ENCODE measurements at regions not wholly inside any gene's neighbourhood (a gene's known extent, or its start where the extent isn't known, plus 50 kb on each side); places are given as distances from the start of the nearest gene placed in this dataset.

DNA sequence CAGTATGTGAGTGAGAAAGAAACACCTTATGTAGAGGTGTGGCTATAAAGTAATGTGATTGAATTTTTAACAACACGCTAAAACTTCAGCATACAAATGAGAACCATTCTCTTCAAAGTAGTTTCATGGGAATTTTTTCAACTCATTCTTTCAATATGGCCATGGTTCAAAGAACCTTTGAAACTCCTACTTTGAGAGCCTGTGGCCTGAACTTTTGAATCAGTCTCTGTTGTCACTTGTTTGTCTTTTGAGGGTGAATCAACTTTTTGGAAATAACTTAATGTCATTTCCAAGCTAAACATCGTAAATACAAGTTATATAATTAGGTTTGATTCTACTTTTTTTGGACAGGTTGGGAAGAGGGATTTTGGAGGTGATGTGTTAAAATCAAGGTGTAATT lies 49.9 kb upstream of the CASK start:
- no peak for DNase-seq
